Dermis blood vessel endothelial cell (primary cell): ENCODE measurements at regions not wholly inside any gene's neighbourhood (a gene's known extent, or its start where the extent isn't known, plus 50 kb on each side); places are given as distances from the start of the nearest gene placed in this dataset.

Experiments
- DNase-seq: peaks from one replicate; pipeline ENCODE4 v3.0.0; 2010

DNA sequence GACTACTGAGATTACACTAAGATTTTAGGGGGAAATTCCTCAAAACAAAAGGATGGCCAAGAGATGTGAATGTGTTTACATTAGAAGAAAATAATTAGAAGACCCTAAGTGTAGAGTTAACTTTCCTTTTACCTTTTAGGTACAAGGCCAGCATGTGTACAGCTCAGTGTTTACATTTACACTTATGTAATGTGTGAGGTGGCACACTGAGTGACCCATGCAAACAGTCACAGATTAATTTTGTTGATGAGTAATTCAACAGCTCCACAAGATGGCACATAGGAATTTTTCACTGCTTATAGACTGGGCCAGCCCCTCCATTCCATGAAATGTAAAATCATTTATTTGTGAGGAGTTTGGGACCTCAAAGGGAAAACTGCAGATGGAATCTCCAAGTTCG lies 90.1 kb upstream of the SLC12A2 start:
- DNase-seq = no peak

DNA sequence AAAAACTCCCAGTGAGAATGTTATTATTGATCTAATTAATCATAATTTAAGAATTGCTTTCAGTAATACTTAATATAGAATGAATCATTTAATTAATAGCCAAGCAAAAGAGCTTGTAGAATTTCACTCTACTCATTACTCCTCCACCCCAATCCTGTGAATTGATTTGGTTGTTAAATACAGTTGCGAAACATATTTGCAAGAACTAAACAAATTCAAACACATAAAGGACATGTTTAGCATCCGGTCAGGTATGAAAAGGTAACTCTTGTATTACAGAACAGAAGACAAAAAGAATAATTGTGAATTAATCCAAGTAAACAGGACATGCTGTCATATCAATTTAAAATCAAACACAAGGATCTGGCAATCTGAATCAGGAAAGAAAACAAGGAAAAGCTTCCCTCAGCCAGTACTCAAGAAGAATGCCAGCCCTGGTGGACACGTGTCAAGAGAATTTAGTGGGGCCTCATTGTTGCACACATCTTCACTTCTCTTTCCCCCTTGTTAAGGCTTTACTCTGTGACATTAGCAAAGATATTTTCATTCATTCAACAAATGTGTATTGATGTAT lies 89.4 kb upstream of the SLC12A2 start:
- DNase-seq = no peak

DNA sequence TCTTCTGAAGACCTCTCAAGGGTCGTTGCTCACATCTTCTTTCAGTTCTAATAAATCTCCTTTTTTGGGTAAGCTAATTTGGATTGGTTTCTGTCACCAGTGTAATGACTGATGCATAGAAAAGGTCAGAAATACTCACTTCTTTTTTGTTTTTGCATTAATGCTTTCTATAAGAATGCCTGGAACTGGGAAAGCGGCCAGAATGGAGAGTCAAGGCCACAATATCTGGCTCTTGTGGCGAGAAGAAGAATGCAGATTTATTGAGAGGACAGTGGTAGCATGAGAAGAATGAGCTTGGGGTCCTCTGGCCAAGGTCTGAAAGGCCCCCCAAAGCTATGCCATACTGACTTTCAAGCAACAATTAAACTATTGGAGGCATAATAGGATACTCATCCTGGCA lies 88.0 kb upstream of the SLC12A2 start:
- no peak for DNase-seq

- DNase-seq = peak; percentile 39
These were observed 86.3 kb upstream of the SLC12A2 start for GRCh38 chr5:127997201-127997704.

DNA sequence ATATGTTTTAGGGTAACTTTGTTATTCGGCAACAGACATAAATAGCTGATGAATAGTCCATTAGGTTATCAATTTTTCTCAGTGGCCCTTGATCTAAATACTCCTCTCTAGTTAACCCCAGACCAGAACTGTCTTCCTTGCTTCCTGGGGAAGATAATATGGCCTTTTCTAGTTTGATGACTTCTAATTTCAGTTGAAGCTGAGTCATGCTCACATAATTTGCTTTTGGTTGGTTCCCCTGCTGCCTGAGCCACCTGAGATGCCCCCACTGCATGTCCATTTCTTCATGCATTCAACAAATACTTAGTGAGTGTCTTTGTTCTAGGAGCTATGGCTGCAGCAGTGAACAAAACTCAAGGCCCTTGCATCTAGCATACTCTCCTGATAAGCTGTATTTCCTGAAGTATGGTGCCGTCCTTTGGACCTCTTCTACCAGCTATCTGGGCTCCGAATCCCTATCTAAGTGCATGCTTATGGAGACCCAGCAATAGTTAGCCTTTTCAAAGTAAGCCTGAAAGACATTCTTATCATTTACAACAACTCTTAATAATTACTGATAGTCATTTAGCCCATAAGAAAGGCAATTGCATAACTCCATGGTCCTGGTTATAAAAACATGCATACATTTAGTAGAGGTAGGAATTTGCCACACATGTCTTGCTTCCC lies 84.5 kb upstream of the SLC12A2 start:
- no peak for DNase-seq

DNA sequence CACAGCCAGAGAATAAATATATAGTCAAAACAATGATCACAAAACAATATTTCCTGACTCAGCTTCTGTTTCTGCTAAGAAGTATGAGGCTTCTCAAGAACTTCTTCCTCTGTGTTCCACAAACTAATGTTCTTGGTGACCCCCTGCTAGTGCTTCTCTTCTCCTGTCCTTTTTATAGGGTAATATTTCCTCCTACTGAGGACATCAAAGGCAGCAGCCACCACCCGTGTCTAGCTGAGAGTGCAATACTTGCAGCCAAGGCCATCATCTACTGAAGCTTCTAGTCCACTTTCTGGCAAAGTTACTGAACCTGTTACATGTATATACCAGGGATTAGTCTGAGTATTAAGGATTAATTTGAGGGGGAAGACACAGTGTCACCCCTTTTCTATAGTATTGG lies 83.7 kb upstream of the SLC12A2 start:
- DNase-seq = no peak

DNA sequence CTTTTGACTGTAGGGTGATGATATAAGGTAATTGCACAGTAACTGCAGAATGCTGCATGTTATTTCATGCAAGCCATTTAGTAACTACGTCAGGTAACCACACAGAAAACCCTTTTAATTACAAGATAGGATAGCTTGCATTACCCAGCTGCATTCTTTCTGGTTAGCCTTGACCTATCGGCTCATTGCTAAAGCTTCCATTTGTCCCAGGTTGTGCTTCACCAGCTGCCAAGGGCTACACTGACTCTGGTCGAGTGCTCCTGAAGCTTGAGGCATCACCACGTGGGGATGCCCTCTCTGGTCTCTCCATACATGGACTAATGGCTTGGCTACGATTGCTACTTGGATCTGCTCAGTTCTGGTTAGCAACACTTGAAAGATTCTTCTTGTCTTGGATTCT lies 81.1 kb upstream of the SLC12A2 start:
- DNase-seq = no peak

DNA sequence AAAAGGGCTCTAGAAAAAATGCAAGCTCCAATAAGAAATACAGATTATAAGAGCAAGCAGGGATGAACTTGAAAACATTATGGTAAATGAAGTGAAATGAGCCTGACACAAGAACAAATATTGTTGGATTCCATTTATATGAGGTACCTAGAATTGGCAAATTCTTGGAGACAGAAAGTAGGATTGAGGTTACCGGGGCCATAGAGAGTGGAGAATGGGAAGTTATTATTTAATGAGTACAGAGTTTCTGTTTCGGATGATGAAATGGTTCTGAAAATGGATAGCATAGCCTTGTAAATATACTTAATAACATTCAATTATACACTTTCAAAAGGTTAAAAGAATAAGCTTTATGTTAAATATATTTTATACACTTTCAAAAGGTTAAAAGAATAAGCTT lies 75.6 kb upstream of the SLC12A2 start:
- DNase-seq = no peak

DNA sequence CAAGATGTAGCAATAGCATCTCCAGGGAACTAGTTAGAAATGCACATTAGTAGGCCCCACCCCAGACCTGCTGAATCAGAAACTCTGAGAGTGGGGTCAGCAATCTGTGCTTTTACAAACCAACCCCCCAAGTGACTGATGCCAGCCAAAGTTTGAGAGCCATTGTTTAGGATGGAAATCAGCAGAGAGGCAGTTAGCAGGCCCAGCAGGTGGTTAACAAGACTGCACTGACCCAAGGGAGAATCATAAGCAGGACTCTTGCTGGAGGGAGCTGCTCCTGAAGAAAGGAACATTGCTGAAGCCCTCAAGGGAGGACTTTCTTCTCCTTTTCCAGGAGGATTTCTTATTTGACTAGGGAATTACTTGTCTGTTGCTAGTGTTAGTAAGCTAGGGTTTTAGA lies 74.2 kb upstream of the SLC12A2 start:
- DNase-seq = no peak

DNA sequence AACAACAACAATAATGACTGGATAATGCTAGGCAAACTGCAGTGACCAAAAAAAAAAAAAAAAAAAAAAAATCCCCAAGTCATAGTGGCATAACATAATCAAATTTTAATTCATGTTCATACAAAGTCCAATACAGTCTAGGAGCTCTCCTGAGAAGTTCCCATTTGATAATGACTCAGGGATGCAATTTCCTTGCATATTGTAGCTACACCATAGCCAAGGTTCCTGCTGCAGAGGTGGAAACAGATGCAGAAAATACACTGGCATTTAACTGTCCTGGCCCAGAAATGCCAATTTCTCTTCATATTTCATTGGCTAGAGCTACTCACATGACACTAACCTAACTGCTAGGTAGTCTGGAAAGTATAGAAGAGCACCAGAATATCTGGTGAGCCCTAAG lies 72.2 kb upstream of the SLC12A2 start:
- DNase-seq = peak; percentile 29

DNA sequence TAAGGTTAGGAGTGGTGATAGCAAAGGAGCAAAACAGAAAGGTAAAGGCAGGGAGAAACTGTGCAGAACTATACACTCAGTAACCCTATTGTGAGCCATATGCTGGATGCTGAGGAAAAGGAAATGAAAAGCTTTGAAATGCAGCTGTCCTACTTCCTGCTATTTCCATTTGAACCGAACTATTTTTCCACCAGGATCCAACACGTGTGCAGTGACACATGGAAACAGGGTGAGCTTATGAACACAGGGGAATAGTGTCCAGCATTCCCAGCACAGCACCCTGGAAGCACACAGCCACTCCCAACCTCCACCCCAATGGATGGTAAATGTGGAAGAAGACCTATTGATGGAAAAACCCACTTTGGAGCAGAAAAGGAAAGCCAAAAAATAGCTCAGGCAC lies 69.0 kb upstream of the SLC12A2 start:
- peak; percentile 84 for DNase-seq

DNA sequence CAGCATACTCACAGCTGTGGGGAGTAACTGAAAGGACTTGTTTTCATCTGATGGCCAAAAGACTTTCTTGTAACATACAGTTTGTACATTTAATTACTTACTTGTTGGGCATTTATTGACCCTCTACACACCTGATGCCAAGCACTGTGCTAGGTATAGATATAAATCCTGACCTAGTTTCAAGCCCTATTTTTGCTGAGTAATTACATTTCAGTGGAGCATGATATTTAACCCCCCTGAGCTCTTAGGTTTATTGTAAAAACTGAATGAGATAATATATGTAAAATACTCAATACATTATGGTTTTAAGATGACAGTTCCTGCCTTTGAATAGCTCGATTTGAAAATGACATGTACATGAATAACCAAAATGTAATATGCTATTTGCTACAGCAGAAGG lies 68.1 kb upstream of the SLC12A2 start:
- no peak for DNase-seq

GRCh38 chr5:128015978-128016377 lies 67.6 kb upstream of the SLC12A2 start:
- peak; percentile 36 for DNase-seq

DNA sequence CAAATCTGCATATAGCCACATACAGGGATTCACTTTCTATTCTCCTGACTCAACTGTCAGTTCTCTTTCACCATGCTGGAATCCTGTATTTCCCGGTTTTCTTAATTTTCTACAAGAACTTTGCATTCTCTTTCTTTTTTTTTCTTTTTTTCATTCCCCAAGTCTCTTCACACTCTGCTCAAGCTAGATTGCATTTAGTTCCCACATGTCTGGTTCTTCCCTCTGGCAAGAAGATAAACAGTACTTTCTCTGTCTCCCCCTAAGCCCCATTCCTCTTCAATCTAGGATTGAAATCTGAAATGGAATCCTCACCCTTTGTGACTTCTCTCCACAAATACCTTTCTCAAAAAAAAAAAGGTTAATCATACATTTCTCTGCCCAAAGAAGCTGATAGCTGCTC lies 64.2 kb upstream of the SLC12A2 start:
- DNase-seq = no peak

DNA sequence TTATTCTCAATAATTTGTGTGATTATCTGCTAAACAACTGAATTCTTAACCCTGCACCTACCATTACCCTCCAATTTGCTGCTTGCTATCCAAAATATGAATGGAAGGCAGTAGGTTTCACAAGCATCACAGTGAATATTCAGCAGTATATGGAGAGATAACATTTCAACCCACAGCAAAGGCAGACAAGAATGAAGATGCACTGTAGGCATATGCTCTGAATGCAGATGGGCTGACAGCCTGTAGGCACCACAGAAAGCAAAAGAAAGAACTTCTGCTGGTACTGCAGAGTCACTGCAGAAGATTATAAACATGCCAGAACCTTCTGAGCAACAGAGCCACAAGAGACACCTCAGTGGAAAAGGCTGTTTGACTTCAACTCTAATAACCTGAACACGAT lies 63.6 kb upstream of the SLC12A2 start:
- no peak for DNase-seq

GRCh38 chr5:128021411-128021810 lies 62.2 kb upstream of the SLC12A2 start:
- no peak for DNase-seq
